ENCODE measurements at regions not wholly inside any gene's neighbourhood (a gene's known extent, or its start where the extent isn't known, plus 50 kb on each side); places are given as distances from the start of the nearest gene placed in this dataset.
A peak's percentile ranks its signal among the peaks of the same experiment; 100 is the strongest.

GRCh38 chr4:20391912-20392311 lies 140.2 kb downstream of the SLIT2 start:
- DNase-seq (no peak), ATAC-seq (no peak)
- intact Hi-C loops (cut with DNase I) = loop anchor here in 1 of 10 donors (2.0 kb wide), 1 partner anchor 17 kb away; no protein-coding TSS in a partner anchor
- Histone ChIP-seq H3K4me3 (no peak overlapping the region), H3K4me1 (no peaks in the 10 kb centered on the region), H3K9me3 (no peaks in the 10 kb centered on the region), H3K27ac (no peak overlapping the region), H3K27me3 (no peaks in the 10 kb centered on the region), H3K36me3 (no peaks in the 10 kb centered on the region)
- TF ChIP-seq CTCF (IDR thresholded peaks at IDR 0.05) = no peak
- WGBS, 2 donors = 91 to 93% methylated on average over 5 of the region's 5 CpGs

DNA sequence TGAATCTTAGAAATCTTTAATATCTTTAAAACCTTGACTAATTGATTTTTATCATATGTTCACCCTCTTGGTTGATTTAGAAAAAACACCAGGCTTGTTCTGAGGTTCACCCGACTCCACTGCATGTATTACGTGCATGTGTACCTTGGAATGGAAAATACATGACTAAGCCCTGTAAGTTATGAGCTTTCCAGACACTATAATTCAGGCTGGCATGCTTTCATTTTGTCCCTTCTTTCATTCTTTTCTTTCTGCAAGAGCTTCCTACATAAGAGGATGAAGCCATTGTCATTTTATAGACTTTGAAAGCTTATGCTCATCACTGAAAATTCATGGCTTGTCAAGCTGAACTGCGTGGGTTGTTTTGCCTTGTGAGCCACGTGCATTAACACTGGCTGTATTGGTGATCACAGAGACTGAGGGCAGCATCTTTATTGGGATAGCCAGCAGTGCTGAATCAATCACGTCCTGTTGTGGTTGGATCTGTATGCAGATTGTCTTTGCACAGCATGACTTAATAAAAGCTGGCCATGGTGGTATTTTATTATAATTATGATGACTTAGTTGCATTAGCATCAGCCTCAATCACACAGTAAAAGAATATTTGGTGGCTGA lies 141.9 kb downstream of the SLIT2 start:
- H3K36me3 ChIP-seq = no peaks in the 10 kb centered on the region
- H3K4me3 ChIP-seq = no peak overlapping the region
- no peak for DNase-seq
- no peak overlapping the region for H3K27ac ChIP-seq
- H3K9me3 ChIP-seq = no peaks in the 10 kb centered on the region
- ATAC-seq = no peak
- no peaks in the 10 kb centered on the region for H3K4me1 ChIP-seq
- 73 to 82% methylated on average over 5 of the region's 5 CpGs for WGBS, 2 donors
- no peak for TF ChIP-seq CTCF (IDR thresholded peaks at IDR 0.05)
- H3K27me3 ChIP-seq = no peaks in the 10 kb centered on the region
- intact Hi-C loops (cut with DNase I) = loop anchor here in 1 of 10 donors (2.0 kb wide), 1 partner anchor 15 kb away; no protein-coding TSS in a partner anchor

GRCh38 chr4:20394512-20394911 lies 142.8 kb downstream of the SLIT2 start:
- intact Hi-C loops (cut with DNase I) = no loop called here
- ATAC-seq (no peak), DNase-seq (no peak)
- no peak overlapping the region for H3K27ac ChIP-seq
- WGBS, 2 donors = 89 to 91% methylated on average over 2 of the region's 2 CpGs
- H3K27me3 ChIP-seq = no peaks in the 10 kb centered on the region
- no peak for TF ChIP-seq CTCF (IDR thresholded peaks at IDR 0.05)
- no peaks in the 10 kb centered on the region for H3K4me1 ChIP-seq
- no peak overlapping the region for H3K4me3 ChIP-seq
- H3K36me3 ChIP-seq = no peaks in the 10 kb centered on the region
- H3K9me3 ChIP-seq = no peaks in the 10 kb centered on the region

GRCh38 chr4:20395160-20395773 lies 143.6 kb downstream of the SLIT2 start:
- ATAC-seq (no peak), DNase-seq (no peak)
- H3K9me3 ChIP-seq = no peaks in the 10 kb centered on the region
- peak in 7 of 9 donors; percentile 29 to 57 (median 51) for TF ChIP-seq CTCF (IDR thresholded peaks at IDR 0.05)
- H3K4me1 ChIP-seq = no peaks in the 10 kb centered on the region
- H3K4me3 ChIP-seq = no peak overlapping the region
- no peaks in the 10 kb centered on the region for H3K36me3 ChIP-seq
- intact Hi-C loops (cut with DNase I) = no loop called here
- 17 to 27% methylated on average over 3 of the region's 3 CpGs for WGBS, 2 donors
- H3K27me3 ChIP-seq = no peaks in the 10 kb centered on the region
- no peak overlapping the region for H3K27ac ChIP-seq

All from heart right ventricle (tissue), 16 donors.